Hematopoietic multipotent progenitor cell treated with erythropoietin and hydrocortisone succinate and interleukin-3 and kit ligand, for 8 days (in vitro differentiated cells): ENCODE measurements at regions not wholly inside any gene's neighbourhood (a gene's known extent, or its start where the extent isn't known, plus 50 kb on each side); places are given as distances from the start of the nearest gene placed in this dataset.
"Not testable (repeated sequence)": the region's sequence is repeated elsewhere in the genome, so short reads cannot be mapped to it uniquely, and the experiment has no call there.

Source experiments
- DNase-seq: peaks from one replicate; pipeline ENCODE4 v3.0.0-alpha.2; 2015

DNA sequence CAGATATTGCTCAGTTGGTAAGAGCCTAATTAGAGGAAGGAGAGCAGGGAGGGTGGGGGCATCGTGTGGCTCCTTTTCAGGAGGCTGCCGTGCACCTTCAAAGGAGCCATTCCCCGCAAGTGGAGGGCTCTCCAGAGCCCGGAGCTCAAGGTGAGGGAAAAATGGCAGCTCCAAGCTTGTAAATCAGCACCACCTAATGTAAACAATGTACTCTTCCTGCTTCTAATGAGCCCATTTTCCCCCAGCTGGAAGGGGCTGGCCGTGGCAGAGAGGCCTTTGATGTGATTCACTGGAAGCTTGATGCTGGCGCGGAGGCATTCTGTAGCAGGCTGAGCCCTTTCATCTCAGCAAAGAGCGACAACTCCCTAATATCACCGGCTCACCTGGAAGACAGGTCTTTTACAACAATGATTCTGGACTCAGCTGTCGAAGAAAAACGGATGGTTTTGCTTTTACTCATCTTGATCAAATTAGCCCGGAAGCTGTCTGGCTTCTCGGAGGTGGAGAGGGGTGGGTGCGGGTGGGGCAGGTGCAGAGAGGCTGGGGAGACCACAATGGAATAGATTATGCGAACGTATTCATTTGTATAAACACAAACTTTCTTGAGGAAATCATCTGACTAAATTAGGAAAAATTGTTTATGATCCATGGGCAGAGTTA lies 112.5 kb downstream of the RRAGC start:
- DNase-seq, result no peak

DNA sequence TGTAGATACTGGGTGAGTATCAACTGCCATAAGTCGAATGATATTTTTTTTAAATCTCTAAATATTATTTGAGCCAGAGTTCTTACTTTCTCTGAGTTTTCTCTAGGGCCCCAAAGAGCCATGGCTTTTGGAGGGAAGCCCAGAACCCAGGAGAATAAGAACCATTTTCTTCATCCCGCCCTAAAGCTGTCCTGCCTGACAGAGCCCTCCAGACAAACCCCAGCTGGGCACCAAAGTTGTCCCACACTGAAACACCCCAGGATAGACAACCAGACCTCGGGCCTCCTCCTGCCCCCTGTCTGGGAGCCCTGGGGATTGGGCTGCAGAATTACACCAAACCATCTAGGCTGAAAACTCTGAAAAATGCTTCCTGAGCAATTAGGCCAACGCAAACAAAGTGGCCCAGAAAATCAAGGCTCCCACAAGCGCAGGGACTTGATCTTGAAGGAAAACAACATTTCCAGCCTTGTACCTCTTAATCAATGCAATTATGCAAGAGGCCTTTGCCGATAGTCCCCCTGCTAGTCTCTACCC lies 113.1 kb downstream of the RRAGC start:
- no peak for DNase-seq

DNA sequence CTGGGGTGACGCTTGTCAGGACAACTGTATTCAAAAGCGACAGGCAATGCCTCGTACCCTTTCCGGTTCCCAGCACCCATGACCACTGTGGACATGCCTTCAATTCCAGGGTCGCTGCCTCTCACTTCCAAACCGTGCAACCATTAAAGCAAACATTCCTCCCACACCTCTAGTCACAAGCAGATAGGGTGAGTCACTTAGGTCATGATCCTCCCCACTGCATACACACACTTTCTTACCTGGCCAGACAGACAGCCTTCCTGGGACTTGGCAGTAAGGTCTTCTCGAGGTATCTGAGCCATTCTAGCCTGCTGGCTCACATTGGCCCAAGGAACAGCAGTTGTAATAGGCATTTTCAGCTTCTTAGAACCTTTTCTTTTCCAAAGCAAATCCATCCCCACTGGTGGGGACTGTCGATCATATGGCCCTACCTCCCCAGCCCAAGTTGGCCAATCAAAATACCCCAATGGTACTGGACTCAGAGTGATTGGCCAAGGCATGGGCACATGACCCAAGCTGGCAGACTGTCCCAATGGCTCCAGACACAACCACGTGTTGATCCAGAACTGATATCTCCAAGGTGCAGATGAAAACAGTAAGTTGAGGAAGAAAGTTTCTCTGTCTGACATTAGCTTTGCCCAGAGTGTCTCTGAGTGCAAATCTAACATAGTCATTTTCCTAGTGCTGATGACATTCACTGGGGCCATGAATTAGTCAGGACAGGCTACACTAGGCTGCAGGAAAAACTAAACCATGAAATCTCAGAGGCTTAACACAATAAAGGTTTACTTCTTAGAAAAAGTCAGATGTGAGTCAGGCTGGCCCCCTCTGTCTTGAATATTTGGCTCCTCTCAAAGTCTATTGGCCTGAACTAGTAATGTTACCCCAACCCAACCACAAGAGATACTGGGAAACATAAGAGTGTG lies 113.8 kb downstream of the RRAGC start:
- DNase-seq, result no peak

DNA sequence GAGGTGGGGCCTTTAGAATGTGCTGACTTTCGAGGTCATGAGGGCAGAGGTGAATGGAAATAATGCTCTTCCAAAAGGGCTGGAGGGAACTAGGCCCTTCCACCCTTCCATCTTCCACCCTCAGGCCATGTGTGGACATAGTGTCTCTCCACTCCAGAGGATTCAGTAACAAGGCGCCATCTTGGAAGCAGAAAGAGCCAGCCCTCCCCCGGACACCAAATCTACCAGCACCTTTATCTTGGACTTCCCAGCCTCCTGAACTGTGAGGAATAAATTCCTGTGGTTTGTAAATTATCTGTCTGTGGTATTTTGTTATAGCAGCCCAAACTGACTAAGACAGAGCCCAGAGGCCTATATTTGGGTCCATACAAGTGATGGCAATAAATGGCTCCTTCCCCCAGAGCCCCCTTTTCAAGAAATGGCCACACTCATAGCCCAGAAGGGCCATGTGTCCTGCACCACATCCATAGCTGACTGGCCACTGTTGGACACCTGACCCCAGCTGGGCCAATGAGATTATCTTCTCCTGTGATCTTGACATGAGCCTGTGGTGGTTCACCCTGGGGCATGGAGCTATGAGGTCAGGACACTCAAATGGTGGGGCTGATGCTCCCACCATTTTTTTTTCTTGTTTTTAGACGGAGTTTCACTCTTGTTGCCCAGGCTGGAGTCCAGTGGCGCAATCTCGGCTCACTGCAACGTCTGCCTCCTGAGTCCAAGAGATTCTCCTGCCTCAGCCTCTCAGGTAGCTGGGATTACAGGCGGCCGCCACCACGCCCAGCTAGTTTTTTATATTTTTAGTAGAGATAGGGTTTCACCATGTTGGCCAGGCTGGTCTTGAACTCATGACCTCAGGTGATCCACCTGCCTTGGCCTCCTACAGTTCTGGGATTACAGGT lies 114.9 kb downstream of the RRAGC start:
- DNase-seq, result peak; percentile 5

DNA sequence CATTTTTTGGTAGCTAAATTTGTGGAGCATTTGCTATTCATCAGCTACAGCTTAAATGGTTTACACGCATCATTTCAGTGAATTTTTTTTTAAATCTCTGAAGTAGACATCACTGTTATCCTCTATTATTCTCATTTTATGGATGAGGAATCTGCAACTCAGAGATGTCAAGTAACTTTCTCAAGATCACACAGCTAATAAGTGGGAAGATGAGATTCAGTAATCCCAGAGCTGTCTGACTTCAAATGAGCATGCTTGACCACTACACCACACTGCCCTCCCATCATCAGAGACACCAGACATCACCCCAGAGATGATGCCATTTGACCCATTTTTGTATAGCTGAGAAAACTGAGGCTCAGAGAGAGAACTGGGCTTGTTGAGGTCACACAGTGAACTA lies 116.4 kb downstream of the RRAGC start:
- DNase-seq, result no peak

DNA sequence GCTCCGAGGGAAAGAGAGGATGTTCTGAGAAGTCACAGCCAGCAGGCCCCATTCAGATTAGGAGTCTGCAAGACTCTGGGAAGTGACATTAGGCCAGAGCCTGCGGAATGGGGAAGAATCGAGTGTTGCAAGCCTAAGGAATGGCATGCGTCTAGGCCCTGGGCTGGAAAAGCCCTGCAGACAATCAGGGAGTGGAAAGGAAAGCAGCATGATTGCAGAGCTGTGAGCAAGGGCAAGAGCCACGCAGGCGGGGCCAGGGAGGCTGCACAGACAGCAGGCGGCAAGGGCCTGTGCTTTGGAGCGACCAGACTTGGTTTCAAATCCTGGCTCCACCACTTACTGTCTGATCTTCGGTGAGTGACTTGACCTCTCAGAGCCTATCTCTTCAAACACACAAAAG lies 118.2 kb downstream of the RRAGC start:
- no peak for DNase-seq

DNA sequence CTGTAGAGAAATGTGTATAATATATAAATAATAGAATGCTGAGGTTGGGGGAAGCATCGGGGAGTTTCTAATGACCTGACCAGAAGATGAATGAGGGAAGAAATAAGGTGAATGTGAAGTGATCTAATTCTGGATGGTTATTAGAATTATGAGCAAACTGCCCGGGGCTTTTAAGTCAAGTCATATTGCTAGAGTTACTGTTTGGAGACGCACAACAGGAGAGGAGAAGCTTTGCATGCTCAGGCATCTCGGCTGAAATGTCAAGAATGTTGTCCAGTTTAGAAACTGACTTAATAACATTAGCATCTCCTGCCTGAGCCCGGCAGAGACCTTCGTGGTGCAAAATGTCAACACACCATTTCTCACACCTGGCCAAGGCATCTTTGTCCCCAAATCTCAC lies 119.1 kb downstream of the RRAGC start:
- no peak for DNase-seq

DNA sequence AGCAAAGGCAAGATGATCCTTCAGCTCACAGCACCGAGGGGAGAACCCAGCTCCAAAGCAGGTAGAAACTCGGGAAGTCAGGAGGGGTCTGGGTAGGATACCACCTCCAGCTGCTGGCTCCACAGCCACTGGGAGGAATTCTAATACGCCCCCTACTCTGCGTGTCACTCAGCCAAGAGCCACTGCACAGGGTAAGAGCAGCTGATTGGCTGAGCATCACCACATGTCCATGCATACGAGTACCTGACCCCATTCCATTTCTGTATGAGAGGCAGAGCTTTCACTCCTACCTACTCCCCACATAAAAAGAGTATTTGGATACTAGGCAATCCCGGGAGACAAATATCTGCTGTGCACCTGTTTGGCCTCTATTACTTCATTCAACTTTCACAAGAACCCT lies 121.4 kb downstream of the RRAGC start:
- no peak for DNase-seq

DNA sequence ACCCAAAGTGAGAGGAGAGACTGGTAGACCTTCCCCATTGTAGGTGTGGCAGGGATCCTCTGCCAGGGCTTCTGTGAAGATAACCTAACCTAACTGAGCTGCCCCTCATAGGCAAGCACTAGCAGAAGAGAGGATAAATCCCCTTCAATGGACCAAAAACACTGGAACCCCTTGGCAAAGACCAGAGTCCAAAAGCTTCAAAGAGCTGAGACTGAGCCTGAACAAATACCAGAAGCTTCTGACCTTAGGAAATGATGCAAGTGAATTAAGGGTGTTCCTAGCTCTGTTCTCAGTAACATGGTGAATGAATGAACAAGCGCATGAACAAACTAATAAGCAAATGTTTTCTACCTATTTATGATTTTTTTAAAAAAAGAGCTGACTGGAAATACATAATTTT lies 123.2 kb downstream of the RRAGC start:
- DNase-seq, result no peak

DNA sequence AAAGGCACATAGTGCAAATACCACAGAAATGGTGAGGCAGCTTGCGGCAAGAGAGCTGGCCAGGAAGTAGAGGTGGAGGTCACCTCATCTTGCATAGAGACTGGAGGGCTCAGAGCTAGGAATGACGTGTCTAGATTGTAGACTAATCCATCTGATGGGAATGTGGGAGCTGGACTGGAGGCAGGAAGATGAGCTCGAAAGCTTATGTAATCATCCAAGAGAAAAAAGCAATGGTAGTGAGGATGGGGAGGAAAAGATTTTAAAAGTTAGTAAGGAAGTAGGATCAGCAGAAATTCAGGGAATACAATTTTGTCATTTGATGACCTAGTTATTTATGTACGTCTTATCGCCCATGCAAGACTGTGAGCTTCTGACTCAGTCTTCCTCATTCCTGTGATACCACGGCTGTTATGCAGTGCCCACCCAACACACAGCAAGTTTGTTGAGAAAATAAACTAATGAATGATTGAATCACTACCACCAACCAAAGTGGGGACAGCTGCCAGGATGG lies 123.9 kb downstream of the RRAGC start:
- DNase-seq, result no peak

DNA sequence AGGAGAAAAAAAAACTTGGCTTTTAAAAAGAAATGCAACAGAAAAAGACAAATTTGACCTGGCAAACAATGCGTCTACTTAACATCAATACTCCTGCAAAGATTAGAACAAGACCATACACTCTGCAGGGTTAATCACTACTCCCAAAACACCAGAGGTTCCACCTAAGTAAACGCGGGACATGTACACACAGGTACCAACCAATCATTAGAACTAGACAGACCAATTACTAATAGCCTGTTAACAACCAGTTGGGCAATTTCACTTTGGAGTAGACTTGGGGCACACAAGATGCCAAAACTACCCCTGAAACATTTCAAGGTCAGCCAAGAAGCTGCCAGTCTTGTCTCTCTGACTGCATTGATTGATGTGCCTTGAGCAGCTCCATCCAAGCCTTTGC lies 125.8 kb downstream of the RRAGC start:
- DNase-seq, result no peak

DNA sequence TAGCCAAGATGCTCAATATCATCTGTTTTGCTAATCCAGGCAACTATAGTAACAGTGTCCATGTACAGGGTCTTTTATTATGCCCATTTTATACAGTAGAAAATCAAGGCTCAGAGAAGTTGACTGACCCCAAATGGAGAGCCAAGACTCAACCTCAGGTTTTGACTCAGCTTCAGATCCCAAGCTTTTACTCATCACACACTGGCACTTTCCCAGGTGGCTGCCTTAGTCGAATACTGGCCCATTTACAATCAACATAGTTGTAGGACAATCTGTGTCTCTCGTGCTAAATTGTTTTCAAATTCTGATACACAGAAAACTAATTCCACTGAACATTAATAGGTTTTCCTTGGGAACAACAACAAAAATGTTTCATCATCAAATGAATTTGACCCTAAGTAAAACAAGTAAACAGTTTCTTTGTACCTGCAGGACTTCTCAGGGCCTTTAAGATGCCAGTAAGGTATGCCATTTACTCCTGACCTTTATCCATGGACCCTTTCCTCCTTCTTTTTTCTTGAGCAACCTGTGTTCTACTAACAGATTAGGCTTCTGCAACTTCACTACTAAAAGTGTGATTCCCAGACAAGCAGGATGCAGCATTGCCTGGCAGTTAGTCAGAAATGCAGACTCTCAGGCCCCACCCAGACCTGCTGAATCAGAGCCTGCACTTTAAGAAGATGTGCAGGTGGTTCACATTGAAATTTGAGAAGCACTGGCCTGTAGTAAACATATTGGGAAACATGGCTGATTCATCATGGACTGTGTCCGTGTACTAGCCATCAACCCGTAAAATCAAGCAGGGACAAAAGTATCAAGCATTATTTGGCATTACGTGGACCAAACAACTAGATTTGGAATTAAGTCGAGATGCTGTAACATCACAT lies 128.8 kb downstream of the RRAGC start:
- no peak for DNase-seq

DNA sequence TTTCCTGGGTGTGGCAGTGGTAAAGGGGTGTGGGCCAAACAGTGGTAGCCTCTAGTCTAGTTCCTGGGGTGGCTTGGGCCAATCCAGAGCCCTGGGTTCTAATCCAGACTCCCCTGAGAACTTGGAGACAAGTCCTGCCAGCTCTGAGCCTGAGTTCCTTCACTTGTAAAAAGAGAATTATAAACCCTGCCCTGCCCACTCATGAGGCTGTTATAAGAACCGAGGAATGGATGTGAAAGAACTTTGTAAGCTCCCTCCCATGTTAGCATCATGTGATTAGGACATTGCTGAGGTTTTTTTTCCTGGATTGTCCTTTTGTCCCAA lies 131.0 kb downstream of the RRAGC start:
- DNase-seq, result no peak

DNA sequence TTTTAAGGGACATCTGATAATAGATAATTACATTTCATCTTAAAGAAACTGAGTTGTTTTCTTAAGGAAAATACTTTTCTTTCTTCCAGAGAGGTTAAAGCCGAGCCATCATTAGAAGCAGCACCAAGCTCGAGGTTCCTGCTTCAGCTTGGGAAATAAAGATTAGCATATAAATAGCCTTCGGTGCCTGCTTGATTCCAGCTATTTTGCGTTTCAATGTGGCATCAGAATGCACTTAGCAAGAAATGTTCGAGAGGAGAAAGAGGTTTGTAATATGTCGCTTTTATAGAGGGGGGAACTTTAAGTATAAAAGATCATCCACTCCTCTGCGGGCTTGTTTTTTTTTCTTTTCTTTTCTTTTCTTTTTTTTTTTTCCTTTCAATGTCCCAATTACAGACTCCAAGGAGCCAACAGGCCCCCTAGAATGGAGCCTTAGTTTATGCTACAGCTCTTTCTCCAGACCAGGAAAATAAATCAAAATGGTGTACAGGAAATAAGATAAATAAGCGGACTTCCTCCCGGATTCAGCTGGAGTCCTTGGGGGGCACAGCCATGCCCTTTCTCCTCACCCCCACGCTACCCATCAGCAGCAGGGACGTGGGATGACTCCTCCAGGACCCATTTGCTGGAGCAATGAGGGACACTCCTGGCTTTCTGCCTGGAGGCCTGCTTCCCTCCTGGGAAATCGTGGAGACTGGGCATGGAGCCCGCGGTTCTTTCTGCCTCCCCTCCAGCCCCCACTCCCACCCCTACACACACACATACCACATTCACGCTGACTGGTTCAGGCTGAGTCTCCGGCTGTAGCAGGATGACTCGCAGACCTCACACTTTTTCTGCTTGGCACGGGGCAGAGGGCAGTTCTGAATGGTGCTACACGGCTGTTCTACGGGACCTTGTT lies 131.6 kb downstream of the RRAGC start:
- no peak for DNase-seq

DNA sequence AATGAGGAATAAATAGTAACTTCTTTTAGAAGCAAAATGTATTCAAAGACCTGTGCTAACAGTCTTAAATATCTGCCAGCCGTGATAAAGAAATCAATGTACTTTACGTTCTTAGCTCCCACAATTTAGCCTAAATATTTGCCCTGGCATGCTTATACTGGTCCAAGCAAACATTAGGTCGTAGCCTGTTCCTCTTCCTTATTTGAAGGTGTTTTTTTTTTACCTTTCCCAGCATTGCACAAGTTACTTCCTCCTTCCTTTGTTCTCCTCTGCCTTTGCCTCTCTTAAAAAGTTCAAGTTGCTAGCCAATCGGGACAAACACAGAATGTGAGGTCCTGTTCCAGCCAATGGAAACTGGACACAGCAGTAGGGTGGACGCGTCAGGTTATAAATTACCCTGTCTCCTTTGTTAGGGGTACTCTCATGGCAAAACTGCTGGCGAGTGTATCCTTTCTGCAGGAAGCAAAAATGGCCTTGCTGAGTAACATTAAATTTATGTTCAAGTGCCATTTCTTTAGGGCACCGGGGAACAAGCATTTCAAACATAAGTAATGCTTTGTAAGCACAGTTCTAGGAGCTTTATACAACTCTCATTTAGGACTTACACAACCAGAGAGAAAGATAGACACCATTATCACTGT lies 134.1 kb downstream of the RRAGC start:
- DNase-seq, result not testable (repeated sequence)

DNA sequence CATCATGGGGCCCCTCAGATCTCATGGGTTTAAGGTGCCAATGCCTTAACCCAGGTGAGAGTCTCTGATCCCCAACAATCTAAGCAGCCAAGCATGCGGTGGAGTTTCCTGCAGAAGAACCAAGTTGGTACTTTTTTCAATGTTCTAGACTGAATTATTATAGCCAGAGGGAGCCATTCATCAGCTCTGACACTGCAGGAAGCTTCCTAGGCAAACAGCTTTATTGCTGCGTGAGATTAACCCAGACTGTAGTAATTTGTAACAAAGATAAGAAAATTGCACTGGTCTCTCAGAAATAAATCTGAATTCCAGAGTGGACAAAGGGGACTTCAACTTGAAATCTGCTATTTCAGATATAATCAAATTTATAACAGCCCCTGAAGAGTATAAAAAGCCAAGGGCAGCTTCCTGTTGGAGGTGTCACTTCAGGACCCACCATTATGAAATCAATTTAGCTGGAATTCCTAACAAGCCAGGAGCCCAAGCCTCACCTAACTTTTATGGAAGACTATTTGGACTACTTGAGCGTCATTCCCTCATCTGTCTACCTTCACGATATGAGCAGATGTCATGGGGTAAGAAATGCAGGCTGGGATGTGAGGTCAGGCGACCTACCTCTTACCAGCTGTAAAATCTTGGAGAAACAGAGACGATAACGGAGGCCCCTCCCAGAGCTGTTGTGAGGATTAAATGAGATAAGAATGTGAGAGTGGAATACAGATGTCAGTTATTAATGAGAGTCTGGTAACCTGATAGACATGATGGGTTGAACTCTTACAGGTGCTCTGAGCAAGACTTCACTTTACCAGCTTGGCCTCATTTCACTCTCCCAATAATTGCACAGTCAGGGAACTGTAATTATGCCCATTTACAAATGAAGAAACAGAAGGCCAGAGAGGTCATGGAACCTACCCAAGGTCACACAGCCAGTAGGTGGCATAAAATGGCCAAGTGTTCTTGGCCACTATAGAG lies 135.1 kb downstream of the RRAGC start:
- peak; percentile 53 for DNase-seq

DNA sequence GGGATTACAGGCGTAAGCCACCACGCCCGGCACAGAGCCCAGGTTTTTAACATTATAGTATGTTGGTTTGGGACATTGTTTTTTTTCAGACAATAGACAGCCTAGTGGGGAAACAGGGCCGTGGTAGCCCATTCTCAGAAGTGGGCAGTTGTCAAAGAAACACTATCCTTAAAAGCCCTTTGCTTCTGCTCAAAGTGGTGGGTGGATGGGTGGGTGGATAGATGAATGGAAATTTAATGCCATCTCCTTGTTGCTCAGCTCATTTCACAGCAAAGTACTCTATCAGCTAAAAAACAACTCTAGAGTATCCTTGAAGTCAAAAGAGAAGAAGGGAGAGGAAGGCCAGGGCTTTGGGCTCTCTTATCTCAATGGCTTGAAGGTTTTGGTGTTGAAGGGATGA lies 137.8 kb downstream of the RRAGC start:
- no peak for DNase-seq

DNA sequence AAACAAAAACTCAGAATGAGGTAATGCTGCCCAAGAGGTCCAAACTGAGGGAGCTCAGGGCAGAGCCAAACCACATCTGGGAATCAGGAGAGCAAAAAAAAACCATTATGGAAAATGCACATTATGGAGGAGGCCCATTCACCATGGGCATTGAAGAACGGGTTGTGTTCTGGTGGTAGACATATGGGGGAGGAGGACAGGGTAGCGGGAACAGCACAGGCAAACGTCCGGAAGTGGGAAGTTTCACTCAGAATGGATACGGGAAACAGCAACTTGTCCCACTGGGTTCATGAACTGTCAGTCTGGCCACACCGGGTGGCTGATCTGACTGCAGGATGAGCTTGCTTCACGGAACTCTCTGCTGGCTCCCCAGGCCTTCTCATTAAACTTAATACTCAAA lies 139.7 kb downstream of the RRAGC start:
- DNase-seq, result no peak

DNA sequence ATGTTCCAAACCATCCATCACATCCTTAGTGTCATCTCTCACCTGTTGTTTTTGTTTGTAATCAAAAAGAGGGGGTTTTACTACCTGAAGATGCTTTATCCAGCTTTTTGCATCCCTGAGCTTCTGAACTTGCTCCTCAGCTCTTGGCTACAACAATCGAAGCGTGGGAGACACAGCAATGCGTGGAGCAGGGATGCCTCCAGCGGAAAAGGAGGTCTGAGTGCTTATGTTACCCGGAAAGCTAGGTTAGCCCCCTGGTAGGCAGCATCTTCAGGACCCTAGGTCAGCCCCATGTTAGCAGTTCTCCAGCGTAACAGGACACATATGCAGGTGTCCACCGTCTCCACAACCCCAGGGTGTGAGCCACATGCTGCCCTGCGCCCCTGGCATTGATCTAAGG lies 141.5 kb downstream of the RRAGC start:
- DNase-seq, result no peak
